IMR-90 (cell line): ENCODE measurements at regions not wholly inside any gene's neighbourhood (a gene's known extent, or its start where the extent isn't known, plus 50 kb on each side); places are given as distances from the start of the nearest gene placed in this dataset.

Experiments
- ATAC-seq: fragments of 200-7000 bp; cut with Tn5 transposase; 2 replicates; pipeline ENCODE4 v1.9.1; 2020; ENCODE audit warnings: low read depth, mild to moderate bottlenecking, moderate library complexity
- BruUV-seq: library from RNA; stranded (reverse); fragments of 400-500 nt; replicated peaks from 2 replicates; lab custom pipeline; 2021; lab: Mats Ljungman, UMichigan
- CTCF ChIA-PET: fragments of 300-600 bp; formaldehyde crosslinking; extraction: SDS; loops from one replicate; lab custom pipeline; 2021; ENCODE audit warnings: antibody characterized with exemption; lab: Yijun Ruan, JAX
- POLR2A ChIA-PET: fragments of 300-600 bp; sonication (Branson Sonifier 250); formaldehyde crosslinking; loops from one replicate; lab custom pipeline; 2022; ENCODE audit warnings: antibody characterized with exemption; ENCODE audit not compliant: unreplicated experiment; lab: Charles Lee
- DNase-seq: peaks from one replicate; pipeline ENCODE4 v3.0.0; 2013
- H2AFZ ChIP-seq: replicated peaks from 2 replicates; pipeline ENCODE3; 2013; ENCODE audit warnings: low read length, mild to moderate bottlenecking; ENCODE audit not compliant: poor library complexity
- H2AK5ac ChIP-seq: 2 replicates; pipeline ENCODE4 v1.6.1; 2013; ENCODE audit warnings: low read depth, low read length, inconsistent platforms
- H2AK9ac ChIP-seq: replicated peaks from 2 replicates; pipeline ENCODE3; 2013; ENCODE audit warnings: mild to moderate bottlenecking, low read depth, low read length, moderate library complexity; ENCODE audit not compliant: poor library complexity
- H2BK120ac ChIP-seq: 2 replicates; pipeline ENCODE4 v1.6.1; 2013; ENCODE audit warnings: low read depth, low read length, inconsistent platforms
- H2BK15ac ChIP-seq: 3 replicates; pipeline ENCODE4 v1.6.1; 2013; ENCODE audit warnings: low read depth, low read length, inconsistent platforms
- H2BK20ac ChIP-seq: 2 replicates; pipeline ENCODE4 v1.6.1; 2013; ENCODE audit warnings: low read depth, mild to moderate bottlenecking, inconsistent platforms, low read length, moderate library complexity
- H2BK5ac ChIP-seq: 2 replicates; pipeline ENCODE4 v1.6.1; 2013; ENCODE audit warnings: mild to moderate bottlenecking, low read depth, low read length, inconsistent platforms; ENCODE audit not compliant: poor library complexity, severe bottlenecking
- H3K14ac ChIP-seq: replicated peaks from 2 replicates; pipeline ENCODE4 v1.6.1; 2013; ENCODE audit warnings: low read depth, low read length, inconsistent platforms
- H3K18ac ChIP-seq: 2 replicates; pipeline ENCODE4 v1.6.1; 2013; ENCODE audit warnings: low read depth, low read length, control low read depth
- H3K23ac ChIP-seq: 2 replicates; pipeline ENCODE4 v1.6.1; 2013; ENCODE audit warnings: low read depth, low read length, inconsistent platforms
- H3K27ac ChIP-seq: 2 replicates; pipeline ENCODE4 v1.5.1; 2013; ENCODE audit warnings: mild to moderate bottlenecking, control low read depth, low read length; ENCODE audit not compliant: insufficient read depth
- H3K27me3 ChIP-seq: 2 replicates; pipeline ENCODE4 v1.6.1; 2013; ENCODE audit warnings: low read length; ENCODE audit not compliant: control insufficient read depth, insufficient read depth
- H3K36me3 ChIP-seq: 2 replicates; pipeline ENCODE4 v1.6.1; 2013; ENCODE audit warnings: low read length, mixed read lengths; ENCODE audit not compliant: control insufficient read depth, insufficient read depth
- H3K4ac ChIP-seq: 2 replicates; pipeline ENCODE4 v1.6.1; 2013; ENCODE audit warnings: low read depth, low read length, inconsistent platforms
- H3K4me1 ChIP-seq: 2 replicates; pipeline ENCODE4 v1.6.1; 2013; ENCODE audit warnings: low read length, mixed read lengths; ENCODE audit not compliant: control insufficient read depth, insufficient read depth
- H3K4me2 ChIP-seq: 2 replicates; pipeline ENCODE4 v1.6.1; 2013; ENCODE audit warnings: low read depth, mild to moderate bottlenecking, control low read depth, low read length, moderate library complexity
- H3K4me3 ChIP-seq: 2 replicates; pipeline ENCODE4 v1.5.1; 2013; ENCODE audit warnings: low read depth, mild to moderate bottlenecking, control low read depth, low read length, moderate library complexity; ENCODE audit not compliant: insufficient read depth
- H3K56ac ChIP-seq: 2 replicates; pipeline ENCODE4 v1.6.1; 2013; ENCODE audit warnings: low read length, inconsistent platforms; ENCODE audit not compliant: insufficient read depth; ENCODE audit errors: extremely low read depth
- H3K79me1 ChIP-seq, 2 experiments: 2 replicates each; pipeline ENCODE4 v1.6.1; 2013; ENCODE audit warnings: low read length in 2 of 2, inconsistent platforms in 1 of 2, low read depth in 1 of 2
- H3K9ac ChIP-seq: 2 replicates; pipeline ENCODE4 v1.6.1; 2013; ENCODE audit warnings: low read depth, low read length, control low read depth
- H3K9me1 ChIP-seq: 2 replicates; pipeline ENCODE4 v1.6.1; 2013; ENCODE audit warnings: low read length, inconsistent platforms; ENCODE audit not compliant: insufficient read depth
- H3K9me3 ChIP-seq: 2 replicates; pipeline ENCODE4 v1.6.1; 2013; ENCODE audit warnings: low read length; ENCODE audit not compliant: control insufficient read depth, insufficient read depth
- H4K20me1 ChIP-seq: 2 replicates; pipeline ENCODE4 v1.6.1; 2013; ENCODE audit warnings: low read length, inconsistent platforms; ENCODE audit not compliant: insufficient read depth
- H4K5ac ChIP-seq: 2 replicates; pipeline ENCODE4 v1.6.1; 2013; ENCODE audit warnings: mild to moderate bottlenecking, low read depth, low read length, control low read depth
- H4K8ac ChIP-seq, 2 experiments: 2 replicates each; pipeline ENCODE4 v1.6.1; 2013; ENCODE audit warnings: low read depth in 2 of 2, low read length in 2 of 2, control low read depth in 1 of 2, inconsistent platforms in 1 of 2
- H4K91ac ChIP-seq: 2 replicates; pipeline ENCODE4 v1.6.1; 2013; ENCODE audit warnings: low read depth, low read length, inconsistent platforms; ENCODE audit not compliant: insufficient read depth
- BHLHE40 ChIP-seq: fragments of 150-350 bp; IDR thresholded peaks from 2 replicates; pipeline ENCODE4 v1.6.1; 2016; ENCODE audit warnings: mild to moderate bottlenecking, low read depth, low read length
- CEBPB ChIP-seq: IDR thresholded peaks from 2 replicates; pipeline ENCODE4 v1.6.1; 2012; ENCODE audit warnings: low read depth, low read length, improper control_type of control experiment
- CHD1 ChIP-seq: IDR thresholded peaks from 2 replicates; pipeline ENCODE4 v1.6.1; 2012; ENCODE audit warnings: low read depth, low read length, improper control_type of control experiment
- FOS ChIP-seq: fragments of 150-350 bp; IDR thresholded peaks from 2 replicates; pipeline ENCODE4 v1.6.1; 2016; ENCODE audit warnings: low read depth, low read length
- MAFK ChIP-seq: IDR thresholded peaks from 2 replicates; pipeline ENCODE4 v1.6.1; 2012; ENCODE audit warnings: low read depth, low read length, improper control_type of control experiment
- MAZ ChIP-seq: IDR thresholded peaks from 2 replicates; pipeline ENCODE4 v1.6.1; 2012; ENCODE audit warnings: low read depth, mild to moderate bottlenecking, low read length, improper control_type of control experiment, moderate library complexity, borderline replicate concordance
- MXI1 ChIP-seq: IDR thresholded peaks from 2 replicates; pipeline ENCODE4 v1.6.1; 2012; ENCODE audit warnings: low read depth, mild to moderate bottlenecking, low read length, moderate library complexity, borderline replicate concordance
- NFE2L2 ChIP-seq: fragments of 150-350 bp; IDR thresholded peaks from 2 replicates; pipeline ENCODE4 v1.6.1; 2016; ENCODE audit warnings: low read depth, mild to moderate bottlenecking, low read length
- RAD21 ChIP-seq: IDR thresholded peaks from 2 replicates; pipeline ENCODE4 v1.6.1; 2012; ENCODE audit warnings: low read length, improper control_type of control experiment
- RCOR1 ChIP-seq: IDR thresholded peaks from 2 replicates; pipeline ENCODE4 v1.6.1; 2012; ENCODE audit warnings: mild to moderate bottlenecking, low read length, improper control_type of control experiment; ENCODE audit not compliant: insufficient replicate concordance
- RFX5 ChIP-seq: IDR thresholded peaks from 2 replicates; pipeline ENCODE4 v1.8.0; 2012; ENCODE audit warnings: low read depth, mild to moderate bottlenecking, low read length, moderate library complexity
- SMC3 ChIP-seq: fragments of 150-350 bp; IDR thresholded peaks from 2 replicates; pipeline ENCODE4 v1.6.1; 2016; ENCODE audit warnings: low read depth, mild to moderate bottlenecking, antibody characterized with exemption, low read length, moderate library complexity
- WGBS, 2 experiments: methylation state at CpG; one replicate each; pipeline versions ENCODE4 v1.1.5 to v1.1.7; 2013; ENCODE audit warnings: missing lambda C conversion rate in 2 of 2; ENCODE audit not compliant: insufficient read length in 1 of 2; ENCODE audit errors: extremely low coverage in 2 of 2; 5-methylcytosine and 5-hydroxymethylcytosine counted together
- dilution Hi-C: fragments of 300-500 bp; cut with HindIII; formaldehyde crosslinking; loops from one replicate; pipeline ENCODE4 v1.14.3; 2018; ENCODE audit warnings: low sequenced_read_pairs; ENCODE audit not compliant: unreplicated experiment
- in situ Hi-C: fragments of 300-500 bp; cut with MboI; formaldehyde crosslinking; loops from 3 replicates; pipeline ENCODE4 v1.14.3; 2019; ENCODE audit warnings: low sequenced_read_pairs, inconsistent platforms, mixed read lengths
- intact Hi-C: fragments of 100-400 bp; cut with micrococcal nuclease; formaldehyde crosslinking; loops from 2 replicates; pipeline ENCODE4 v1.10.0; 2022
- TF ChIP-seq, protein P1 (sequence below): fragments of 150-350 bp; IDR thresholded peaks from 2 replicates; pipeline ENCODE4 v1.6.1; 2017; ENCODE audit warnings: mild to moderate bottlenecking, antibody characterized with exemption, low read length, low read depth
- TF ChIP-seq, protein P2 (sequence below): conservative IDR thresholded peaks from 2 replicates; pipeline ENCODE4 v1.5.1; 2012; ENCODE audit warnings: mild to moderate bottlenecking, low read depth, low read length, improper control_type of control experiment
- TF ChIP-seq, protein P3 (sequence below): fragments of 150-350 bp; IDR thresholded peaks from 2 replicates; pipeline ENCODE4 v1.6.1; 2016; ENCODE audit warnings: low read depth, mild to moderate bottlenecking, low read length, moderate library complexity, borderline replicate concordance

DNA sequence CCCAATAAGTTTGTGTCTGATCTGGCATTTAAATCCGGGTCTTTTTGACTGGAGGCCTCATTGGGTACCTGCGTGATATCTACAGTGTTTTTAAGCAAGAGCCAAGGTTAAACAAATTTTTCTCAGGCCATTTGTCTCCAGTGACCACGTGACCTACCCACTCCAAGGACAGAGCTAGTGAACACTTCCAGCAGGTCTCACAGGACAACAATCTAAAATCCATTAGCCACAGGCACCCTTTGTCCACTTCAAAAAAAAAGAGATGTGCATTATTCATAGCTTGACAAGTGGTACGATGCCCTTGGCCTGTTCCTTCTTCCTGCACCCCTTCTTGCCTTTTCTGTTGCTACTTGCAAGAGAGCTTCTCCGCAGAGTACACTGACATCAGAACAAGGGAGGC is 109.6 kb upstream of the GSC start:
- intact Hi-C loops (no loop called here), in situ Hi-C loops (no loop called here), dilution Hi-C loops (no loop called here)
- H4K91ac ChIP-seq: no peak overlapping the region
- H3K9ac ChIP-seq: no peak overlapping the region
- WGBS, 2 experiments: 17% methylated on average over 2 of the region's 5 CpGs; no CpG with 5 or more reads in 1 of the 2 experiments
- DNase-seq (no peak), ATAC-seq (no peak)
- H3K9me1 ChIP-seq: no peaks in the 10 kb centered on the region
- no peak overlapping the region for H3K4me3 ChIP-seq
- ChIA-PET CTCF (interaction anchor here (1.0 kb wide), 1 partner anchor 26 kb away, joined by 3 read pairs; no protein-coding TSS in a partner anchor), POLR2A (no interaction called here)
- no peaks in the 10 kb centered on the region for H3K79me1 ChIP-seq
- H3K36me3 ChIP-seq: no peaks in the 10 kb centered on the region
- no peak overlapping the region for H2BK20ac ChIP-seq
- no peak overlapping the region for H4K8ac ChIP-seq
- no peak overlapping the region for H2BK120ac ChIP-seq
- no peak overlapping the region for H4K5ac ChIP-seq
- H2AK9ac ChIP-seq: no peak overlapping the region
- no peak overlapping the region for H3K18ac ChIP-seq
- H3K4ac ChIP-seq: no peak overlapping the region
- H3K56ac ChIP-seq: no peak overlapping the region
- no peak overlapping the region for H2AK5ac ChIP-seq
- TF ChIP-seq RAD21: no peak
- no peak for TF ChIP-seq NFE2L2
- TF ChIP-seq MXI1: no peak
- no peak for TF ChIP-seq SMC3
- no peak for TF ChIP-seq MAFK
- no peak for TF ChIP-seq CHD1
- TF ChIP-seq BHLHE40: no peak
- no peak for TF ChIP-seq MAZ
- TF ChIP-seq, protein P1, sequence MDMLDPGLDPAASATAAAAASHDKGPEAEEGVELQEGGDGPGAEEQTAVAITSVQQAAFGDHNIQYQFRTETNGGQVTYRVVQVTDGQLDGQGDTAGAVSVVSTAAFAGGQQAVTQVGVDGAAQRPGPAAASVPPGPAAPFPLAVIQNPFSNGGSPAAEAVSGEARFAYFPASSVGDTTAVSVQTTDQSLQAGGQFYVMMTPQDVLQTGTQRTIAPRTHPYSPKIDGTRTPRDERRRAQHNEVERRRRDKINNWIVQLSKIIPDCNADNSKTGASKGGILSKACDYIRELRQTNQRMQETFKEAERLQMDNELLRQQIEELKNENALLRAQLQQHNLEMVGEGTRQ: no peak
- TF ChIP-seq CEBPB: no peak
- no peak for TF ChIP-seq FOS
- TF ChIP-seq RCOR1: no peak
- TF ChIP-seq, protein P2, sequence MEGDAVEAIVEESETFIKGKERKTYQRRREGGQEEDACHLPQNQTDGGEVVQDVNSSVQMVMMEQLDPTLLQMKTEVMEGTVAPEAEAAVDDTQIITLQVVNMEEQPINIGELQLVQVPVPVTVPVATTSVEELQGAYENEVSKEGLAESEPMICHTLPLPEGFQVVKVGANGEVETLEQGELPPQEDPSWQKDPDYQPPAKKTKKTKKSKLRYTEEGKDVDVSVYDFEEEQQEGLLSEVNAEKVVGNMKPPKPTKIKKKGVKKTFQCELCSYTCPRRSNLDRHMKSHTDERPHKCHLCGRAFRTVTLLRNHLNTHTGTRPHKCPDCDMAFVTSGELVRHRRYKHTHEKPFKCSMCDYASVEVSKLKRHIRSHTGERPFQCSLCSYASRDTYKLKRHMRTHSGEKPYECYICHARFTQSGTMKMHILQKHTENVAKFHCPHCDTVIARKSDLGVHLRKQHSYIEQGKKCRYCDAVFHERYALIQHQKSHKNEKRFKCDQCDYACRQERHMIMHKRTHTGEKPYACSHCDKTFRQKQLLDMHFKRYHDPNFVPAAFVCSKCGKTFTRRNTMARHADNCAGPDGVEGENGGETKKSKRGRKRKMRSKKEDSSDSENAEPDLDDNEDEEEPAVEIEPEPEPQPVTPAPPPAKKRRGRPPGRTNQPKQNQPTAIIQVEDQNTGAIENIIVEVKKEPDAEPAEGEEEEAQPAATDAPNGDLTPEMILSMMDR: no peak
- TF ChIP-seq, protein P3, sequence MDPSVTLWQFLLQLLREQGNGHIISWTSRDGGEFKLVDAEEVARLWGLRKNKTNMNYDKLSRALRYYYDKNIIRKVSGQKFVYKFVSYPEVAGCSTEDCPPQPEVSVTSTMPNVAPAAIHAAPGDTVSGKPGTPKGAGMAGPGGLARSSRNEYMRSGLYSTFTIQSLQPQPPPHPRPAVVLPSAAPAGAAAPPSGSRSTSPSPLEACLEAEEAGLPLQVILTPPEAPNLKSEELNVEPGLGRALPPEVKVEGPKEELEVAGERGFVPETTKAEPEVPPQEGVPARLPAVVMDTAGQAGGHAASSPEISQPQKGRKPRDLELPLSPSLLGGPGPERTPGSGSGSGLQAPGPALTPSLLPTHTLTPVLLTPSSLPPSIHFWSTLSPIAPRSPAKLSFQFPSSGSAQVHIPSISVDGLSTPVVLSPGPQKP: no peak
- TF ChIP-seq RFX5: no peak
- H3K23ac ChIP-seq: no peak overlapping the region
- no peak overlapping the region for H3K4me2 ChIP-seq
- H2AFZ ChIP-seq: no peak overlapping the region
- H3K14ac ChIP-seq: no peak overlapping the region
- no peak overlapping the region for H3K27ac ChIP-seq
- H3K9me3 ChIP-seq: peaks cover 14% of the 10 kb centered on the region
- H4K20me1 ChIP-seq: no peaks in the 10 kb centered on the region
- BruUV-seq: no TSS peak
- no peak overlapping the region for H2BK15ac ChIP-seq
- H2BK5ac ChIP-seq: no peak overlapping the region
- H3K27me3 ChIP-seq: no peaks in the 10 kb centered on the region
- no peaks in the 10 kb centered on the region for H3K4me1 ChIP-seq
